ENCODE measurements at regions not wholly inside any gene's neighbourhood (a gene's known extent, or its start where the extent isn't known, plus 50 kb on each side); places are given as distances from the start of the nearest gene placed in this dataset.
A peak's percentile ranks its signal among the peaks of the same experiment; 100 is the strongest.

DNA sequence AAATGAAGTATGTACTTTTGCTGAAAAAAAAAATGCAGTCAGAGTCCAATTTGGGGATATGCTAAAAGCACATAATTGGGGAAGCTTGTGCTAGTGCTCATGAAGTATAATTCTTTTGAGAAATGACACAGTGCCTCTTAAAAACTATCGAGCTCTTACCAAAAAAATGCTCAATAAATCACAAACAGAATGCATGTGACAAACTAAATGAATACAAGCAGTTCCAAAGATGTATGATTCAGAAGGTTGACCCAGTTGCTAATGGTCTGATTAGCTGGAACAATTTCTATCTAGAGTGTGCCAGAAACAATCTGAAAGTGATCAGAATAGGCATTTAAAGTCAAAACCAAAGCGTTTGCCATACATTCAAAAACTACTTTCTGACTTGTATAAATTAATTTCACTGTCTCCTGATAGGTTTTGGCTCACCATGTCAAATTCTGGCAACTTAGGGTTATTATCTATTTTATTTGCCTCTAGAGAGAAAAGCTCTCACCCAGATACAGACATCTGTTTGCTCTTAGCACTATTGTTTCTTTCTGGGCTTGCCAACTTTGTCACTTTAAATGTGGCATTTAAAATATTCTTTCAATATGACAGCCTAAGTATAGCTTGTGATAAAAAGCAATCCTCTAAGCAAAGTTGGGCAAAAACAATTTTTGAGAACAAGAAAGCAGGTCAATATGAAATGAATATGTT is 114.7 kb upstream of the AHR start:
- no peak for DNase-seq

DNA sequence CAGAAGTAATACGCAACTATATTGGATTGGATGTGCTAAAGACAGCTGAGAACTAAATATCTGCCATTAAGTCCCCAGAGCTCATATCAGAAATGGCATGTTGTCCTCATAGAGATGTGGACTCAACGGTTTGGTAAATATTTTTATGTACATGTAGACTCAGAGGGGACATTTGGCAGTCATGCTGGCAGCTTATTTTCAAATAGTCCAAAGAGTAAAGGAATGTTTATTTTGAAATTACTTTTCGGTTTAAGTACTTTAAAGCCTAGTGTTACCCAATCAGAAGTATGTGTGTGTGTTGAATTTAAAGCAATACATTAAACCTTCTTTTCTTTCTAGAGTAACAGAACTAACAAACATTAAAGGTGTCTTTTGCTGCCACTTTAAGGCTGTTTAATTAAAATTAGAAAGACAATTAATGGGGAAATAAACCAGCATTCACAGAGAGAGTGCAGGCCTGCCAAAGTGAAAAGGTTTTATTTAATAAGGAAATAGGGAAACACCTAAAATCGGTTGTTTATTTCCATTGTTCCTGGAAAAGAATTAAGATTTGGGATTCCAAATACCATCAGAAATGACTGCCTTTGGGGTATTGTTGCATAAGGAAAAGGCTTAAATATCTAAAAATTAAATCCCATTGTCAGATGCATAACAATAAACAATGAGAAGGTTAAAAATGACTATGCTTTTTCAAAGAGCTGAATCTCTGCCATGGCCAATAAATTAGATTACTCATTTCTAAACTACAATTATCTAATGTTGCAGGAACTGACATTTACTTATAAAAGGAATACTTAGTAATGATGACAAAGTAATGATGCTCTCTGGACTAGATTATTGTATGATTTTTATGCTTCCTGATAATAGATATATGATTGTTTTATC is 113.4 kb upstream of the AHR start:
- no peak for DNase-seq

- DNase-seq = no peak
Observed at GRCh38 chr7:17185690-17186070, 112.8 kb upstream of the AHR start.

GRCh38 chr7:17186745-17187530 is 111.5 kb upstream of the AHR start:
- DNase-seq = no peak

DNA sequence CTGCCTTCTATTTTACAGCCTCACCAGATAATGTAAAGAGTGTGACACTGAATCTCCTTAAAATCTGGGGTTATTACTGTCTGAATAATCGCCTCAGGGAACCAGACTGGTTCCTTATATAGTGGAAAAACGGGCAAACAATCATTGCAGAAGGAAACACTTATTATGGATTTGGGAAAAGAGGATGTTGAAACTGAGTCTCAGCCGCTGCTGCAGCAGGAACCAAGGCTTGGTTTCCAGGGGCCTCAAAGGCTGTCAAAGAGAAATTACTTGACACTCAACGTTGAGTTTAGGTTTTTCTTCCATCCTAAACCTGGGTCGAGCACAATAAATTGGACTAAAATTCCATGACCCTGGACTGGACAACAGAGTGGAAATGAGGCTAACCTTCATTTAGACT is 103.8 kb upstream of the AHR start:
- DNase-seq = no peak

DNA sequence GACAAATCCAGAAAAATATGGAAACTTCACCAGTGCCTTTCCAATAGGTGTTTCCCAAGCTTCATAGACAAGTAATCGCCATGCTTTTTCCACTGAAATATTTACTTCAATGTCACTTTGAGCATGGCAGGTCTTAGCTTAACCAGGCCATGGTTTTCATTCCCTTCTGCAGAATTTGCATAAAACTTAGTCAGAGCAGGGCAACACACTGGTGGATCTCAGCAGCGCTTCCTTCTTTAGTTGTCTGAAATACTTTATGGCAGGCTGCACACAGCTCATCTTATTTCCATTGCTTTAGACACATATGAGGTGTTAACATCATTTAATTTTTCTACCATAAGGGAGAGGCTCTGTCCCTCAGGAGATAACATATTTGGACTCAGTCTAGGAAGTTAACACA is 102.9 kb upstream of the AHR start:
- no peak for DNase-seq

- no peak for DNase-seq
Observed at GRCh38 chr7:17205910-17206309, 92.5 kb upstream of the AHR start.

DNA sequence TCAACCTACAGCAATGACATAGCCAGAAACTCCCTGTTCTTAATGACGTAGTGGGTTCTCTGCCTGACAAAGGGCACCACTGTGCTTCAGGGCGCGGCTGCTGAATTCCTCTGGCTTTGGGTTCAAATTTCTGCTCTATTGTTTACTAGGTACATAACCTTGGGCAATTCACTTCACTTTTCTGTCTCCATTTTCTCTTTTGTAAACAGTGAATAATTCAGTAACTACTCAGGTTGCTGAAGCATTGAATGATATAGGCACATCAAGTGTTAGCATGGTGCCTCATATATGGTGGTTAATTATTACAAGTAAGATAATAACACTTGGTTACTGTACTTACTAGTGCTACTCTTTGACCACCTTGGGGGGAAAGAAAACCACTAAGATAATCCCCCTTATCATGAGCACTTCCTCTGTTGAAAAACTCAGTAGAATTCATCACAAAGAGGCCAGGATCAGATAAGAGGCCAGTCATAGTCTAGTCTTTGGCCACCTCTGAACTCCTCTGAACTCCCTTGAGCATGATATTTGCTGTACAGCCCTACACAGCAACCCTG is 92.0 kb upstream of the AHR start:
- DNase-seq = no peak

DNA sequence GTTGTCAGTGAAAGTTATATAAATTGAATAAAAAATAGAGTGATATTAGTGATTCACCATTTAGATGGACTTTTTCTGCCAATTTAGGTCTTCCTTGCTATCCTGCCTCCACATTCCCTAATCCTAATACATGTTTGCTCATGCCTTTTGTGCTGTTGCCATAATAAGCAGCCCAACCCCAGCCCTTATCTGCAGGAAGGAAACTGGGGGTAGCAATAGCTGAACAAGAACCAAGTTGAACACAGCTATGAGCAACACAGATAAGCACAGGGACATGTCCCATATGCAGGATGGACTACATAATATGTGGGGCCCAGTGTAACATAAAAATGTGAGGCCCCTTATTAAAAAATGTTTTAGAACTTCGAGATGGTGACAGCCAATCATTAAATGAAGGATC is 91.2 kb upstream of the AHR start:
- no peak for DNase-seq

- DNase-seq = no peak
Observed at GRCh38 chr7:17209101-17209500, 89.4 kb upstream of the AHR start.

- DNase-seq = no peak
Observed at GRCh38 chr7:17211307-17211836, 87.1 kb upstream of the AHR start.

DNA sequence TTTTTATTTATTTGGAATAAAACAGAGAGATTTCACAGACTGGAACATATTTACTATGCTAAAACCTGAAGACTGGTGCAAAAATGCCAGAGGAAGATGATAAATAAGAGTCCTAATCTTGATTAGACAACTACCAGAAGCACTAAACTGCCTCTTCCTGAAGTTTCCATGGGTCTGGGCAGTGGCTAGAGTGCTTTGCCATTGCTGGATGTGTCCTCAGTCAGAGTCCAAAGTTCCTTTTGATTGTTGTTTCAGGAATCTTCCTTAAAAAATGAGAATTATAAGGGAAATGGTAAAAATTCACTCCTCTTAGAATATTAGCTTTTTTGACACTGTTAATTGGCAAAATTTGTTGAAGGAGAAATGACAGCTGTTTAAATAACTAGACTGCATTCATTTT is 86.3 kb upstream of the AHR start:
- DNase-seq = no peak

- DNase-seq = no peak
Observed at GRCh38 chr7:17227766-17228490, 70.5 kb upstream of the AHR start.

DNA sequence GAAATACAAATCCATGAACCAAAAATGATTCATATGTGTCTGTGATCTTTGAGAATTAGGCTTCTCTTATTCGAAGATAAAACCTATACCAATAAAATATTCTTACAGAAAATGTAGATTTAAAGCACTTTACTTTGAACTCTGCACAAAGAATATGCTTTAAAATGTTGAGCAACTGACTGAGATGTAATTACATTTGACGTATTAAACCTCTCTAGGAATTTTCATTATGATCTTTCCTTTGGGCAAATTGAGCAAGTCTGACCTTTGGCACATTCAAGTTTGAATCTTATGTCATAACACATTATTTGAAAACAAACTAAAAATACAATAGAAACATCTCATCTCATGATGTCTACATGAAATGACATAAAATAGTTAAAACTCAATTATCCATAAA is 69.2 kb upstream of the AHR start:
- DNase-seq = no peak

GRCh38 chr7:17230099-17230807 is 68.2 kb upstream of the AHR start:
- no peak for DNase-seq

DNA sequence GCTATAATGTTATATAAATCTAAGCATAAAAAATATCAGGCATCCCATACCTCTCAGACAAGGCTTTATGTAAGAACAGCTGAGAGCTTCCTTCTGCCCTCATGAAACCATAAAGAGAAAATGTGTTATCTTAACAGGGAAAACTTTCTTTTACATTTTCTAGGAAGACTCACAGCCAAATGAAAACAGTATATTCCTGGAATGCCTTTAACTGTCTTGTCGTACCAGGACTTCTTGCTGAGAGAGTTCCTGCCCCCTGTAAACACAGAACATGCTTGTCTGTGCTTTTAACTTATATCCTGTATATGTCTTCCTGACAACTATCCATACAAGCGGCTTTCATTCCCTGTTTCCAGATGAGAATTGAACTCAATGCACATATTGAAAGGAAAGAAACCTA is 64.8 kb upstream of the AHR start:
- no peak for DNase-seq

DNA sequence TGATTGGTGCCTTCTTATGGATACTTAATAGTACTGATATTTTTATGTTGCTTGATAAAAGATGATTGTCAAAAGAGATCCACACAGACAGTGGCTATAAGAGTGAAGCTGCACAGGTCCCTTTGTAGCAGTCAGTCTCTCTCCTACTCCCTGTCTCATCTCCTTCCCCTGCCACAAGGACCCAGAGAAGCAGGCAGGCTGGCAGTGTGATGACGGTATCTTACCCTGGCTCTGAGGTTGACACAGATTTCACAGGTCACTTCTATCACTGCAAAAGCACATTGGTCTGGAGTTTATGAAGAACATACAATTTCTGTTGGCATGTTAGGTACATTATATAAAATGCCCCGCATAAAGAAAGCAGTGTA is 64.4 kb upstream of the AHR start:
- DNase-seq = peak; percentile 38

DNA sequence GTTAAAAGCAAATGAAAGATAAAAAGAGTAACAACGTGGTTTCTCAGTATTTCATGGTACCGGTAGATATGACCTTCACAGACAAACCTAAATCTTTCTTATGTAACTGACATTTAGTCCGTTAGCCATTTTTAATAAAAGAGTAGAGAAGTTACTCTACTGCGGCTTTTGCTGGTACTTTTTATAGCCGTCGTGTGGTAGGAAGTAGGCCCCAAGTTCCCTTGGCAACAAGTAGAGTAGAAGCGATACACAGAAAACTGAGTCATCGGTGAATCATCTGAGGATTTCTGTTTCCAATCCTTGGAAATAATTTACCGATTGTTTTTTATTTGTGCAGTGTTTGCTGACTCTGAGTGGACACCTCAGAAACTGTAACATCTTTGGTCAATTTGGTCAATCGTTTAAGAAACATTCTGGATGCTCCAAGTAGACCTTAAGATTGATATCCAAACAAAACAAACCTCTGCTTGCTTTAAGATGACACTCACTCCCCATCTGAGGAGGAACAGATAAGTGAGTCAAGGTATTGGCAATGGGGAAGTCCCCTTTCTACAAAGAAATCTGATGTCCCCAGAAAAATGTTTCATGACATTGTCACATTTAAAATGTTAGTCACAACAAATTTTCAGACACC is 63.9 kb upstream of the AHR start:
- peak; percentile 52 for DNase-seq

DNA sequence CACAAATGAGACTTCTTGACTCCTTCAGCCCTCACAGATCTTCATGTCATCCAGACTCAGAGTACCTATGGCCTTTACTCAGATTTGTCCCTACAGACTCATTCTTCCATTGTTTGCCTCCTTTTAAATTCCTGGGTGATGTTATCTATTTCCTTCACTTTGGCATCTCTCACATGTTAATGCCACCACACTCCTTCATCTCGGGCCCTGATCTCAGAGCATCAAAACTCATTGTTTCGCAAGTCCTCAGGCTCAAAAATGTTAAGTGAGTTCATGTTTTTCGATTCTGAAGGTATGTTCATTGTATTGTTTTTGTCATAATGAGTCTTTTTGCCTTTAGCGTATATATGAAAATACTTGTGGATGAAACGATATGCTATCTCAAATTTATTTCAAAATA is 62.3 kb upstream of the AHR start:
- no peak for DNase-seq

GRCh38 chr7:17236603-17237002 is 61.8 kb upstream of the AHR start:
- DNase-seq = no peak

DNA sequence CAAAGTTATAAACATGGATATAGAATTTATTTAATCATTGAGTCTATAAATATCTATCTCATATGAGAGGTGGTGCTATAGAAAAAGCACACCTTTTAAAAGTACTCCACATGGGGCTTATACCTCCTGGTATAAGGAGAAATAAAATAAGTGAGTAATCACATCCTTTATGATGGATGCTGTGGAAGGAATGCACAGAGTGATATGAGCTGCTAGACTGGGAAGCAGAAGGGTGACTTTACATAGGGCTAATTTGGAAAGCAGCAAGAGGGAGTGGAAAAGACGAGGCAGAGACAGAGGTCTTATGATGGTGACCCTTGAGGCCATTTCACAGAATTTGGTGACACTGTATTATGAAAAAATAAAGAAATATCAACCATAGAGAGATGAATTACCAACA is 59.4 kb upstream of the AHR start:
- no peak for DNase-seq
